ENCODE measurements at regions not wholly inside any gene's neighbourhood (a gene's known extent, or its start where the extent isn't known, plus 50 kb on each side); places are given as distances from the start of the nearest gene placed in this dataset.

- TF ChIP-seq FOXP2 (optimal IDR thresholded peaks at IDR 0.05; ENCODE audit: borderline replicate concordance, extremely low read depth, extremely low read length, insufficient read depth) (no peak), REST (IDR thresholded peaks at IDR 0.05; ENCODE audit: insufficient read depth in 1 of 2, low read depth in 2 of 2, low read length in 2 of 2) (no peak), POLR2AphosphoS5 (IDR thresholded peaks at IDR 0.05; ENCODE audit: low read depth, low read length) (no peak), SIN3A (IDR thresholded peaks at IDR 0.05; ENCODE audit: borderline replicate concordance, insufficient read depth, low read length) (no peak), TAF1 (IDR thresholded peaks at IDR 0.05; ENCODE audit: borderline replicate concordance, insufficient read depth, low read length) (no peak)
Observed at GRCh38 chr6:14464055-14464454, 346.5 kb downstream of the CD83 start.

GRCh38 chr6:14464716-14465115 lies 347.1 kb downstream of the CD83 start:
- TF ChIP-seq TAF1 (IDR thresholded peaks at IDR 0.05; ENCODE audit: borderline replicate concordance, insufficient read depth, low read length) (no peak), REST (IDR thresholded peaks at IDR 0.05; ENCODE audit: insufficient read depth in 1 of 2, low read depth in 2 of 2, low read length in 2 of 2) (no peak), FOXP2 (optimal IDR thresholded peaks at IDR 0.05; ENCODE audit: borderline replicate concordance, extremely low read depth, extremely low read length, insufficient read depth) (no peak), POLR2AphosphoS5 (IDR thresholded peaks at IDR 0.05; ENCODE audit: low read depth, low read length) (no peak), SIN3A (IDR thresholded peaks at IDR 0.05; ENCODE audit: borderline replicate concordance, insufficient read depth, low read length) (no peak)

- TF ChIP-seq SIN3A (IDR thresholded peaks at IDR 0.05; ENCODE audit: borderline replicate concordance, insufficient read depth, low read length) (no peak), REST (IDR thresholded peaks at IDR 0.05; ENCODE audit: insufficient read depth in 1 of 2, low read depth in 2 of 2, low read length in 2 of 2) (no peak), POLR2AphosphoS5 (IDR thresholded peaks at IDR 0.05; ENCODE audit: low read depth, low read length) (no peak), FOXP2 (optimal IDR thresholded peaks at IDR 0.05; ENCODE audit: borderline replicate concordance, extremely low read depth, extremely low read length, insufficient read depth) (no peak), TAF1 (IDR thresholded peaks at IDR 0.05; ENCODE audit: borderline replicate concordance, insufficient read depth, low read length) (no peak)
Observed at GRCh38 chr6:14466278-14466677, 348.7 kb downstream of the CD83 start.

- no peak for TF ChIP-seq FOXP2 (optimal IDR thresholded peaks at IDR 0.05; ENCODE audit: borderline replicate concordance, extremely low read depth, extremely low read length, insufficient read depth)
- TF ChIP-seq POLR2AphosphoS5 (IDR thresholded peaks at IDR 0.05; ENCODE audit: low read depth, low read length): no peak
- no peak for TF ChIP-seq REST (IDR thresholded peaks at IDR 0.05; ENCODE audit: insufficient read depth in 1 of 2, low read depth in 2 of 2, low read length in 2 of 2)
- TF ChIP-seq TAF1 (IDR thresholded peaks at IDR 0.05; ENCODE audit: borderline replicate concordance, insufficient read depth, low read length): no peak
- TF ChIP-seq SIN3A (IDR thresholded peaks at IDR 0.05; ENCODE audit: borderline replicate concordance, insufficient read depth, low read length): no peak
Observed at GRCh38 chr6:14467591-14467990, 350.0 kb downstream of the CD83 start.
